Stimulated activated CD8-positive, alpha-beta memory T cell treated with anti-CD3 and anti-CD28 coated beads, Interleukin-15, amount 100 ng/mL, for 48 hours (primary cell): ENCODE measurements at regions not wholly inside any gene's neighbourhood (a gene's known extent, or its start where the extent isn't known, plus 50 kb on each side); places are given as distances from the start of the nearest gene placed in this dataset.

Experiments
- DNase-seq, 2 donors: peaks; one replicate each; pipeline ENCODE4 v3.0.0-alpha.2; 2020; ENCODE audit warnings: low read depth in 2 of 2

DNA sequence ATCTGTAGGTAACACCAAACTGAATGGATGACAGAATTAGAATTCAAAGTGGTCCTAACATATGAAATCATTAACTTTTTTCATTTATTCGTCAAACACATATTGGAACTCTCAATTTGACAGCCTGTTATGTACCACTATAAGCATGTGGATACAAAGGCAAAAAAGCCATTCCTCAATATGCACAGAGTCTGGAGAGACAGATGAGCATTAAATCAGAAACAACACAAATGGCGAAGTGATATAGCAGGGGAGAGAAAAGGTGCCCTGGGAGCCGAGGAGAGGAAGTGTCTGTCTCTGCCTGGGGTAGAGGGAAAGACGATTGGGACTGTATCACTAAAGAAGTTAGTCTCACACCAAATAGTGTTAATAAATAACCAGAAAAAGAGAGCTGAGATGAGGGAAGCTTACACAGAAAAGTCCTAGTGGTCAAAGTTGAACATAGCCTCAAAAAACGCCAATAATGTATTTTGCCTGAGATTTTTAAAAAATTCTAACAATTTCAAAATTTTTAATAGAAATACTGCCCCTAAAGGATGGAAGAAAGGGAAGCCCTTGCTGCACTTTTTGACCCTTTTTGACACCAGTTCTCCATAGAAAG, 417.5 kb downstream of the TUSC7 start:
- no peak for DNase-seq

GRCh38 chr3:117128133-117128532, 418.6 kb downstream of the TUSC7 start:
- no peak for DNase-seq

- DNase-seq, result no peak
Observed at GRCh38 chr3:117128872-117129271, 419.3 kb downstream of the TUSC7 start.

DNA sequence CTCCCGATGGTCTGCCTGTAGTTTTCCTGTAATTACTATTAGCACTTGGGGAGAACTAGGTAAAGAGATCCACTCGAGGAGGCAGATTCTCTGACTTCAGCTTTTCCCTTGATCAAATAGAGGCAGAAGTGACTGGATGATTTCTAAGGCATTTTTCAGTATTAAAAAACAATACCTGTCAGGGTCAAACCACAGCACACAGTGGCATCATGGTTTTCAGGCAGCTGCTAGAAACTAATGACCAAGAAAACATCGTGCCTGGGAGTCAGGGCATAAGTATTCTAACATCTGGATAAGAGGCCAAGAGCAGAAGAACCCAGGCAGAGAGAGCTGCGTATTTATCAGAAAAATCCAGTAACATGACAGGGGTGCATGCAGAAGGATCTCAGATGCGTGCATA, 419.9 kb downstream of the TUSC7 start:
- DNase-seq, result no peak

- no peak for DNase-seq
Observed at GRCh38 chr3:117130222-117130621, 420.6 kb downstream of the TUSC7 start.

GRCh38 chr3:117131259-117131658, 421.7 kb downstream of the TUSC7 start:
- DNase-seq, result no peak

DNA sequence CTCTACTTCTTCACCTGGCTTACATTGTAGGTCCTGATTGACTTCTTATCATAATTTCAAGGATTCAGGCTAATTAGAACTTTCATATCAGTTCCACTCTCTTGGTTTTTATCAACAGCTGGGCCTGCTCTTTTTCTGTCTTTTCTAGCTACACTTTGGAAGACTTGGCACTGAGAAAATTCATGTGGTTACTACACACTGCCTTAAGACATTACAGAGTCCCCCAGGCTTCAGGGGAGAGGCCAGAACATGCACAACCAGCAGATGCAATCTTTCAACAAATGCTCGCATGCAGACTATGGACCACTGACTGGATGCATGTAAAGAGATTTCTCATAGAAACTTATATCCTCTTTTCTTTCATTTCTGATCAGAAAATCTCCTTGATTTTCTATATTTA, 423.5 kb downstream of the TUSC7 start:
- DNase-seq, result no peak

- DNase-seq, result no peak
Observed at GRCh38 chr3:117135207-117135606, 425.6 kb downstream of the TUSC7 start.

- no peak for DNase-seq
Observed at GRCh38 chr3:117136003-117136402, 426.4 kb downstream of the TUSC7 start.

- DNase-seq, result no peak
Observed at GRCh38 chr3:117137065-117137464, 427.5 kb downstream of the TUSC7 start.

DNA sequence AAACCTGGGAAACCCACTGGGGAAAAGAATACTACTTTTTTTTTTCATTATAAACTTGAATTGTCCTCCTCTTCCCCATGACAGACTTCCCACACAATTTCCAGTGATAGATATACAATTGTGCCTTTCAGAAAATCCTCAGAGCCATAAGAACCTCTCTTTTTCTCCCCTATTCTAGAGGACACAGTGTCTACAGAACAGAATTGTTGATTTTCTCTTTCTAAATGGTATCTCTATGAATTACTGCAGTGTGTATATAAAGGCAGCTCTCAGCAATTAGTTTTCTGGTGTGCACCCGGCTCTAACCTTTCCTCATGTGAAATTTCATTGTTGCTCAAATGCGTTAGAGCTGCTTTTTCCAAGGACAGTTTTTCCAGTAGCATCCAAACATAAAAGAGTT, 430.1 kb downstream of the TUSC7 start:
- DNase-seq, result no peak

DNA sequence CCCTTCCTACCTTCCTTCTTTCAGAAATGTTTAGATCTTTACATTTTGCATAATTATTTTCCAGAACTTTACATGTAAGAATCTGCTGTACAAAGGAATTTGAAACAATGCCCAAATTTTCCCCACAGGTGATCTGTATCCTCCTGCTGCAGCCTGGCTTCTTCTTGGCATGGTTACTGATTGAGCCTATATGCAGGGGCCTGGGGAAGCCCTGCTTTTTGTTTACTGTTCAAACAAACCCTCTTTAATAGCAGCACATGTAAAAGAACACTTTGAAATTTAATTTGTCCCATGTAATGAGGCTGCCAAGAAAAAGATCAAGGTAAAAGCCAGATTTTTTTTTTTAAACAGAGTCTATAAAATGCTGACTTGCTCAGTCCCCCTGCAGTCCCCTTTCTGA, 432.2 kb downstream of the TUSC7 start:
- DNase-seq, result no peak

- DNase-seq, result no peak
Observed at GRCh38 chr3:117144853-117145252, 435.3 kb downstream of the TUSC7 start.

DNA sequence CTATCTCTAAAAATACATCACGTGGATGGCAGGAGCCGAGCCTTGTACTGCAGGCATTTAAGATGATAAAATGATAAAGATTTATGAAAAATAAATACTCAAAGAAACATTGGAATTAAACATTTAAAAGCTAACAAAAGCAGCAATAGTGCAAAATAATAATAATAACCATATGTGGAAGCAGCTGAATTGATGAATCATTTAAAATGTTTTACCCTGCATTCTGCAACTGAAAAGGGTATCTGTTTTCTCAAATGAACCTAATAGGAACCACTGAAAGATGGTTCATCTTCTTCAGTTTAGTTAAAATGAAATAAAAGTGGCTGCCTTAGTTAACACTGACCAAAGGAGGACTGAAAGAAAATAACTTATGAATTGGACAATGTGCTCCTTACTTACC, 436.1 kb downstream of the TUSC7 start:
- DNase-seq, result no peak

GRCh38 chr3:117146571-117146970, 437.0 kb downstream of the TUSC7 start:
- DNase-seq, result no peak

DNA sequence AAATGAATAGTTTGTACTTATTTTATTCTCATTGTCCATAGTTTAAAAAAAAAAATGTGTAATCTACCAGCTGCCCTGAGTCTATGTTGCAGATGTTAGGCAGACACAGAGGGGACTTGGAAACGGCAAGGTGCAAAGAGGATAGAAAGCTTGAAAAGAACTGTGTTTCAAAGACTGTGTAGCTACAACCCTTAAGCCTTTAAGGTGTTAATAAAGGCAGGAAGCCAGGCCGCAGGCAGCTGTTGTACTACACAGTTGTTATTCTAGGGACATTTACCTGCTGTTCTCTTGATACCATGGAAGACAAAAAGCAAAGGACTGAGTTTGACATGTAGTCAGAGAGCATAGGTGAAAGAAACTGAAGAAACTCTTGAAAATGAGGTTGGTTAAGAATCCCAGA, 440.0 kb downstream of the TUSC7 start:
- DNase-seq, result no peak

DNA sequence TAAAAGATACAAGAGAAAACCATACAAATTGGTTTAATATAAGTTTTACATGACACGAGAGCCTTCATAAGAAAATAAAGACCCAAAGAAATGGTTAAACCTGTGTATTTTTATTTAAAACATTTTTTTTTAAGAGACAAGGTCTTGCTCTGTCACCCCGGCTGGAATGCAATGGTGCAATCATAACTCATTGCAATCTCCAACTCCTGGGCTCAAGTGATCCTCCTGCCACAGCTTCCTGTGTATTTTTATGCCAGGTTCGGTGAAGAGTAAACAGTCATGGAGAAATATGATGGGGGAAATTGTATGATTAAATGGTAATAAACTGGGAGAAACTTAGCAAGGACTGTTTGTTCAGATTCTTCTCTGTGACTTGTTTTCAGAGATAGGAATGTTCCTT, 441.0 kb downstream of the TUSC7 start:
- no peak for DNase-seq

- no peak for DNase-seq
Observed at GRCh38 chr3:117160176-117160575, 450.6 kb downstream of the TUSC7 start.

- DNase-seq, result no peak
Observed at GRCh38 chr3:117161816-117162215, 452.2 kb downstream of the TUSC7 start.

DNA sequence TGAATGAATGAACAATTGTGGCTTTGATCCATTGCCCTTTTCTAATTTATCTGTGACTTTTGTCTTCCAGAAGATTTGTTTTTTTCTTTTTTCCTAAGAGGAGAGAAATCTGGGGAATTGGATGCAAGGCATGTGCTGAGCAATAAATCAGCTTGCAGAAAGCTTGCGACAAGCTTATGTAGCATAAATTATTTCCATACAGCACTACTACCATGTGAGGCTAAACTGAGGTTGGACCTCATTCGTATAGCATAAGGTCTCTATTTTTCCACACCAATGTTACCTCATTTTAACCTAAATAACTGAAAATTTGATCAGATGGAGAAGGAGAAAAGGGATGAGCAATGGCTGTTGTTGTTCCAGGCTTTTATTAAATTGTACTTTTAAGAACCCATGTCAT, 455.6 kb downstream of the TUSC7 start:
- no peak for DNase-seq

GRCh38 chr3:117165601-117166051, 456.0 kb downstream of the TUSC7 start:
- DNase-seq, result no peak

- no peak for DNase-seq
Observed at GRCh38 chr3:117168896-117169295, 459.3 kb downstream of the TUSC7 start.

DNA sequence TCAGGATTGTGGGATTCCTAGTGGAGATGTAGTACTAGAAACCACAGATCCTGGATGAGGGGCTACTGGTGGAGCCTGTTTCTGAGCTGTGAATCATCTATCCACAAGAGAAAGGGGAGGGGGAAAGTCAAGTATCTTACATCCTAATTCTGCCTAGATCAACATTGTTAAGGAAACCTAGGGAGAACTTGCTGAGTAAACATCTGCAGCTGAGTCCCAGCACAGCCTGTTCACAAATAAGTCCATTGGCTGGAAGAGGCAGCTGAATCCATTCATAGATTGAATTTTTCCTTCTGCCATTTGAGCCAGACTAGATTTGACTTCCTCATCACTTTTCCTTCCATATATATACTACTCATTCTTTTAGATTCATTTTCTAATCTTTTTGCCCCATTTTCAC, 460.5 kb downstream of the TUSC7 start:
- no peak for DNase-seq

- no peak for DNase-seq
Observed at GRCh38 chr3:117171124-117171523, 461.5 kb downstream of the TUSC7 start.
